ENCODE measurements at regions not wholly inside any gene's neighbourhood (a gene's known extent, or its start where the extent isn't known, plus 50 kb on each side); places are given as distances from the start of the nearest gene placed in this dataset.

DNA sequence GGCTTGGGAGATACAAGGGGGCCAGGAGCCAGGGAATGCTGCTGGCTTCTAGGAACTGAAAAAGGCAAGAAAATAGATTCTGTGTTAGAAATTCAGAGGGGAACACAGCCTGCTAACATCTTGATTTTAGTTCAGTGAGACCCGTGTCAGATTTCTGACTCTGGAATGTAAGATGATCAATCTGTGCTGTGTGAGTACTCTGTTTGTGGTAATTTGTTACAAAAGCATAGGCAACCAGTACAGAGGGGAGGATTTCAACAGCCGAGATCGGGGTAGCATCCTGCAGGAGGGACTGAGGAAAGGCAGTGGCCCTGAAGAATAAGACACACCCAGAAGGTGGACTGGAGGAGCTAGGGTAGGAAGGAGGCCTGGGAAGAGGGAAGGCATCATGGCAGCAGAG is 410.0 kb upstream of the CCDC196 start:
- TF ChIP-seq, protein P1, sequence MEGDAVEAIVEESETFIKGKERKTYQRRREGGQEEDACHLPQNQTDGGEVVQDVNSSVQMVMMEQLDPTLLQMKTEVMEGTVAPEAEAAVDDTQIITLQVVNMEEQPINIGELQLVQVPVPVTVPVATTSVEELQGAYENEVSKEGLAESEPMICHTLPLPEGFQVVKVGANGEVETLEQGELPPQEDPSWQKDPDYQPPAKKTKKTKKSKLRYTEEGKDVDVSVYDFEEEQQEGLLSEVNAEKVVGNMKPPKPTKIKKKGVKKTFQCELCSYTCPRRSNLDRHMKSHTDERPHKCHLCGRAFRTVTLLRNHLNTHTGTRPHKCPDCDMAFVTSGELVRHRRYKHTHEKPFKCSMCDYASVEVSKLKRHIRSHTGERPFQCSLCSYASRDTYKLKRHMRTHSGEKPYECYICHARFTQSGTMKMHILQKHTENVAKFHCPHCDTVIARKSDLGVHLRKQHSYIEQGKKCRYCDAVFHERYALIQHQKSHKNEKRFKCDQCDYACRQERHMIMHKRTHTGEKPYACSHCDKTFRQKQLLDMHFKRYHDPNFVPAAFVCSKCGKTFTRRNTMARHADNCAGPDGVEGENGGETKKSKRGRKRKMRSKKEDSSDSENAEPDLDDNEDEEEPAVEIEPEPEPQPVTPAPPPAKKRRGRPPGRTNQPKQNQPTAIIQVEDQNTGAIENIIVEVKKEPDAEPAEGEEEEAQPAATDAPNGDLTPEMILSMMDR (IDR thresholded peaks at IDR 0.05): no peak
- TF ChIP-seq POLR2AphosphoS5 (IDR thresholded peaks at IDR 0.05) (no peak), EP300 (IDR thresholded peaks at IDR 0.05) (no peak)
